ENCODE measurements at regions not wholly inside any gene's neighbourhood (a gene's known extent, or its start where the extent isn't known, plus 50 kb on each side); places are given as distances from the start of the nearest gene placed in this dataset.
"Not testable (repeated sequence)": the region's sequence is repeated elsewhere in the genome, so short reads cannot be mapped to it uniquely, and the experiment has no call there.

- no peak for DNase-seq
Observed at GRCh38 chr10:7056216-7056615, 354.6 kb downstream of the SFMBT2 start.

GRCh38 chr10:7054915-7055314 is 355.9 kb downstream of the SFMBT2 start:
- no peak for DNase-seq

- no peak for DNase-seq
Observed at GRCh38 chr10:7053195-7053594, 357.6 kb downstream of the SFMBT2 start.

GRCh38 chr10:7050024-7050423 is 360.8 kb downstream of the SFMBT2 start:
- not testable (repeated sequence) for DNase-seq

- no peak for DNase-seq
Observed at GRCh38 chr10:7048061-7048460, 362.8 kb downstream of the SFMBT2 start.

GRCh38 chr10:7046615-7047014 is 364.2 kb downstream of the SFMBT2 start:
- no peak for DNase-seq

GRCh38 chr10:7045891-7046599 is 364.8 kb downstream of the SFMBT2 start:
- no peak for DNase-seq

- DNase-seq = no peak
Observed at GRCh38 chr10:7043055-7043653, 367.7 kb downstream of the SFMBT2 start.

- no peak for DNase-seq
Observed at GRCh38 chr10:7042419-7043054, 368.3 kb downstream of the SFMBT2 start.

GRCh38 chr10:7042000-7042399 is 368.8 kb downstream of the SFMBT2 start:
- DNase-seq = no peak

- DNase-seq = no peak
Observed at GRCh38 chr10:7040681-7041080, 370.2 kb downstream of the SFMBT2 start.

- DNase-seq = no peak
Observed at GRCh38 chr10:7039859-7040258, 371.0 kb downstream of the SFMBT2 start.

GRCh38 chr10:7038416-7038815 is 372.4 kb downstream of the SFMBT2 start:
- no peak for DNase-seq

- not testable (repeated sequence) for DNase-seq
Observed at GRCh38 chr10:7037434-7037833, 373.4 kb downstream of the SFMBT2 start.

GRCh38 chr10:7036951-7037350 is 373.9 kb downstream of the SFMBT2 start:
- no peak for DNase-seq

GRCh38 chr10:7035126-7035761 is 375.6 kb downstream of the SFMBT2 start:
- DNase-seq = no peak

- no peak for DNase-seq
Observed at GRCh38 chr10:7033031-7033430, 377.8 kb downstream of the SFMBT2 start.

GRCh38 chr10:7030134-7030855 is 380.5 kb downstream of the SFMBT2 start:
- no peak for DNase-seq

- DNase-seq = no peak
Observed at GRCh38 chr10:7029672-7030071, 381.2 kb downstream of the SFMBT2 start.

- no peak for DNase-seq
Observed at GRCh38 chr10:7028809-7029166, 382.0 kb downstream of the SFMBT2 start.

GRCh38 chr10:7027913-7028808 is 382.7 kb downstream of the SFMBT2 start:
- DNase-seq = no peak

GRCh38 chr10:7027237-7027912 is 383.5 kb downstream of the SFMBT2 start:
- DNase-seq = no peak

Measured in NCI-H69 (cell line).